HepG2 (cell line): ENCODE measurements at regions not wholly inside any gene's neighbourhood (a gene's known extent, or its start where the extent isn't known, plus 50 kb on each side); places are given as distances from the start of the nearest gene placed in this dataset.
A peak's percentile ranks its signal among the peaks of the same experiment; 100 is the strongest.

Experiments
- ATAC-seq: fragments of 200-7000 bp; cut with Tn5 transposase; 3 replicates; pipeline ENCODE4 v1.9.1; 2020; ENCODE audit warnings: mild to moderate bottlenecking, moderate library complexity
- BruUV-seq: library from RNA; stranded (reverse); fragments of 400-500 nt; replicated peaks from 2 replicates; lab custom pipeline; 2021; lab: Mats Ljungman, UMichigan
- CTCF ChIA-PET: fragments of 300-600 bp; formaldehyde crosslinking; extraction: SDS; loops from one replicate; lab custom pipeline; 2021; ENCODE audit warnings: low total read pairs, inconsistent platforms, low intra/inter-chr PET ratio; lab: Yijun Ruan, JAX
- POLR2A ChIA-PET: fragments of 350-600 bp; sonication (Branson Sonifier 250); formaldehyde crosslinking; loops from one replicate; lab custom pipeline; 2020; ENCODE audit warnings: antibody characterized with exemption, inconsistent platforms; lab: Yijun Ruan, JAX
- DNase-seq: peaks from one replicate; pipeline ENCODE4 v3.0.0-alpha.2; 2015; ENCODE audit warnings: low spot score
- FAIRE-seq: peaks from 3 replicates; lab custom pipeline; 2011; peaks lifted over from hg19 to GRCh38; lab: Jason Lieb, UNC
- H2AFZ ChIP-seq: one replicate; pipeline ENCODE4 v1.6.1; 2011; ENCODE audit warnings: low read length, inconsistent platforms
- H3K27ac ChIP-seq: fragments of 300-600 bp; 3 replicates; pipeline ENCODE4 v1.8.0; 2011; ENCODE audit warnings: mixed run types, mild to moderate bottlenecking, mixed read lengths, low read length, inconsistent platforms; ENCODE audit not compliant: insufficient read depth; ENCODE audit errors: extremely low read length
- H3K27me3 ChIP-seq, 2 experiments: fragments of 200-600 bp in 1 of 2; 2 replicates in 1 of 2; 3 replicates in 1 of 2; pipeline versions ENCODE4 v1.6.0 to v1.8.0; 2011; ENCODE audit warnings: low read length in 2 of 2, mild to moderate bottlenecking in 2 of 2, moderate library complexity in 2 of 2, inconsistent platforms in 1 of 2; ENCODE audit not compliant: insufficient read depth in 2 of 2, control insufficient read depth in 1 of 2
- H3K36me3 ChIP-seq, 2 experiments: fragments of 200-600 bp in 1 of 2; replicated peaks in 1 of 2; 2 replicates in 1 of 2; 3 replicates in 1 of 2; pipeline versions ENCODE4 v1.5.1 to v1.8.0; 2011; ENCODE audit warnings: low read length in 2 of 2, inconsistent platforms in 1 of 2; ENCODE audit not compliant: insufficient read depth in 2 of 2, control insufficient read depth in 1 of 2
- H3K4me1 ChIP-seq: 2 replicates; pipeline ENCODE4 v1.5.1; 2012; ENCODE audit warnings: low read length, inconsistent platforms; ENCODE audit not compliant: insufficient read depth
- H3K4me2 ChIP-seq: 2 replicates; pipeline ENCODE4 v1.6.0; 2011; ENCODE audit warnings: low read depth, low read length, inconsistent platforms
- H3K4me3 ChIP-seq, 3 experiments: fragments of 200-600 bp in 1 of 3; sonication (generic), shearing (Covaris generic) in 1 of 3; replicated peaks in 1 of 3; 2 replicates each; pipeline ENCODE4 v1.5.1; 2011 to 2016; ENCODE audit warnings: low read length in 3 of 3, inconsistent platforms in 2 of 3, low read depth in 2 of 3, mild to moderate bottlenecking in 2 of 3, control low read depth in 1 of 3, mixed read lengths in 1 of 3; ENCODE audit not compliant: insufficient read depth in 1 of 3
- H3K79me2 ChIP-seq: one replicate; pipeline ENCODE4 v1.6.1; 2011; ENCODE audit warnings: low read length, inconsistent platforms; ENCODE audit not compliant: insufficient read depth
- H3K9ac ChIP-seq: 2 replicates; pipeline ENCODE4 v1.6.0; 2011; ENCODE audit warnings: mild to moderate bottlenecking, low read depth, low read length, inconsistent platforms; ENCODE audit not compliant: insufficient read depth
- H3K9me3 ChIP-seq: 2 replicates; pipeline ENCODE4 v1.5.1; 2012; ENCODE audit warnings: mild to moderate bottlenecking, low read length
- H4K20me1 ChIP-seq: 2 replicates; pipeline ENCODE4 v1.6.0; 2011; ENCODE audit warnings: inconsistent platforms, mild to moderate bottlenecking, low read length, moderate library complexity; ENCODE audit not compliant: insufficient read depth
- GLMP ChIP-seq: sonication (generic); formaldehyde crosslinking; IDR thresholded peaks from 2 replicates; pipeline ENCODE4 v1.9.0; 2021; ENCODE audit warnings: missing genetic modification reagents, mild to moderate bottlenecking, borderline replicate concordance
- MAFF ChIP-seq: IDR thresholded peaks from 2 replicates; pipeline ENCODE4 v1.6.1; 2011; ENCODE audit warnings: low read depth, low read length, improper control_type of control experiment
- MAFK ChIP-seq, 2 experiments: IDR thresholded peaks in 1 of 2; conservative IDR thresholded peaks in 1 of 2; 2 replicates each; pipeline ENCODE4 v1.6.1; 2011; ENCODE audit warnings: improper control_type of control experiment in 2 of 2, low read length in 2 of 2
- MZF1 ChIP-seq: sonication (generic); formaldehyde crosslinking; IDR thresholded peaks from 2 replicates; pipeline ENCODE4 v1.8.1; 2023; ENCODE audit warnings: mild to moderate bottlenecking, missing genetic modification reagents, borderline replicate concordance
- NR2C2 ChIP-seq: sonication (generic); formaldehyde crosslinking; IDR thresholded peaks from 2 replicates; pipeline ENCODE4 v1.4.0; 2020; ENCODE audit warnings: missing genetic modification reagents, mild to moderate bottlenecking, moderate library complexity, borderline replicate concordance
- PCBP1 ChIP-seq: fragments of 200-400 bp; formaldehyde crosslinking; IDR thresholded peaks from 2 replicates; pipeline ENCODE4 v1.6.1; 2017; ENCODE audit warnings: mild to moderate bottlenecking, low read depth, low read length, borderline replicate concordance
- POLR2AphosphoS2 ChIP-seq: IDR thresholded peaks from 2 replicates; pipeline ENCODE4 v1.6.1; 2011; ENCODE audit warnings: low read depth, low read length, improper control_type of control experiment
- RBFOX2 ChIP-seq: fragments of 200-400 bp; formaldehyde crosslinking; IDR thresholded peaks from 2 replicates; pipeline ENCODE4 v1.6.1; 2017; ENCODE audit warnings: low read depth, mild to moderate bottlenecking, low read length
- SCMH1 ChIP-seq: sonication (generic); formaldehyde crosslinking; IDR thresholded peaks from 2 replicates; pipeline ENCODE4 v1.9.0; 2021; ENCODE audit warnings: missing genetic modification reagents, mild to moderate bottlenecking, borderline replicate concordance
- SYNCRIP ChIP-seq: fragments of 200-400 bp; formaldehyde crosslinking; IDR thresholded peaks from 2 replicates; pipeline ENCODE4 v1.6.1; 2018; ENCODE audit warnings: mild to moderate bottlenecking, low read depth, low read length; ENCODE audit not compliant: insufficient read depth
- TGIF2 ChIP-seq: IDR thresholded peaks from 2 replicates; pipeline ENCODE4 v1.6.1; 2016; ENCODE audit warnings: control low read depth, missing compliant biosample characterization
- TP53 ChIP-seq: sonication (generic); formaldehyde crosslinking; conservative IDR thresholded peaks from 2 replicates; pipeline ENCODE4 v1.4.0; 2020; ENCODE audit warnings: missing genetic modification reagents
- ZBTB39 ChIP-seq: sonication (generic); formaldehyde crosslinking; IDR thresholded peaks from 2 replicates; pipeline ENCODE4 v1.5.0; 2020; ENCODE audit warnings: missing genetic modification reagents
- ZNF792 ChIP-seq: IDR thresholded peaks from 2 replicates; pipeline ENCODE4 v1.6.1; 2016
- WGBS: methylation state at CpG from one replicate; pipeline ENCODE4 v1.1.6; 2017; ENCODE audit warnings: low lambda C conversion rate; 5-methylcytosine and 5-hydroxymethylcytosine counted together
- in situ Hi-C: cut with HindIII; loops from 2 replicates; pipeline ENCODE4 v1.10.0; 2017; ENCODE audit warnings: low pct_unique_long_range_greater_than_20kb; ENCODE audit not compliant: extremely low pct_ligation_motif_present
- intact Hi-C: fragments of 100-400 bp; cut with micrococcal nuclease; formaldehyde crosslinking; loops from one replicate; pipeline ENCODE4 v1.10.0; 2022; ENCODE audit not compliant: unreplicated experiment
- TF ChIP-seq, protein P1 (sequence below): sonication (generic); formaldehyde crosslinking; IDR thresholded peaks from 2 replicates; pipeline ENCODE4 v1.4.0; 2020; ENCODE audit warnings: missing genetic modification reagents; ENCODE audit errors: not compliant biosample characterization

GRCh38 chr5:175257128-175257846, 186.7 kb downstream of the DRD1 start:
- Histone ChIP-seq H3K9me3 (no peaks in the 10 kb centered on the region), H3K27ac (no peak overlapping the region), H3K4me1 (no peaks in the 10 kb centered on the region), H3K4me3 (no peak overlapping the region), H3K9ac (no peak overlapping the region), H4K20me1 (no peaks in the 10 kb centered on the region), H2AFZ (no peak overlapping the region), H3K27me3 (peaks cover 0 to 10% of the 10 kb centered on the region in 2 experiments; a peak in 2 of 5 replicates), H3K79me2 (no peaks in the 10 kb centered on the region), H3K36me3 (no peaks in the 10 kb centered on the region), H3K4me2 (no peak overlapping the region)
- FAIRE-seq, result no peak
- BruUV-seq, result no TSS peak
- intact Hi-C loops, result no loop called here
- TF ChIP-seq MAFF (0 out of 2 replicates have a peak, but pooled peaks have one; percentile 36), TGIF2 (CRISPR knock-in tag) (no peak), GLMP (CRISPR knock-in tag) (no peak), MAFK (conservative IDR thresholded peaks at IDR 0.05 in 1 of 2, IDR thresholded peaks at IDR 0.05 in 1 of 2; ENCODE audit: low read length in 2 of 2) (peak; percentile 18 to 50; a peak in 3 of 4 replicates), NR2C2 (CRISPR knock-in tag) (no peak)
- no peak for DNase-seq
- ChIA-PET CTCF (no interaction called here), POLR2A (no interaction called here)
- in situ Hi-C loops, result no loop called here
- WGBS, result 2% methylated on average over 4 of the region's 4 CpGs
- no peak for ATAC-seq

DNA sequence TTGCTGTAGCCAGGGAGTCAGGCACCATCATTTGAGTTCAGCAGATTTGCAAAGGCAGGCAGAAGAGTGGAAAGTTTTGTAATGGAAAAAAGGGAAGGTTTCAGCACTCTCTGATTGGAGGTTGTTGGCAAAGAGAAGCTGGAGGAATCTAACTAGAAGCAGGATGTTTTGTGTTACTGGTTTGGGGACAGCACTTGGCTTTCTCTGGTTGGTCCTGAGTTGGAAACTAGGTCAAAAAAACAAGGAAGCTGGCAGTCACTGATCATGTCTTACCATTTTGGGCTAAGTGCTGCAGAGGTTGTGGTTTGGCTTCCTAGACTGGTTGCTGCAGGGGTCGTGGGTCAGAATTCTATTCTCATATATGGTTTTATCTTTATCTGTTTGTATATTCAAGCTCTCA, 189.8 kb downstream of the DRD1 start:
- DNase-seq (no peak), FAIRE-seq (no peak), ATAC-seq (no peak)
- Histone ChIP-seq H3K9ac (no peak overlapping the region), H3K4me3 (no peak overlapping the region), H3K4me2 (no peak overlapping the region), H2AFZ (no peak overlapping the region), H3K27me3 (peaks cover 0 to 13% of the 10 kb centered on the region in 2 experiments; a peak in 2 of 5 replicates), H3K79me2 (no peaks in the 10 kb centered on the region), H3K36me3 (no peaks in the 10 kb centered on the region), H4K20me1 (no peaks in the 10 kb centered on the region), H3K9me3 (no peaks in the 10 kb centered on the region), H3K4me1 (no peaks in the 10 kb centered on the region), H3K27ac (no peak overlapping the region)
- in situ Hi-C loops (no loop called here), intact Hi-C loops (no loop called here)
- BruUV-seq, result no TSS peak
- ChIA-PET CTCF (no interaction called here), POLR2A (no interaction called here)
- WGBS, result 0% methylated on average over 1 of the region's 1 CpG
- TF ChIP-seq ZBTB39 (CRISPR knock-in tag) (no peak), MZF1 (CRISPR knock-in tag) (no peak), RBFOX2 (no peak), ZNF792 (no peak), SYNCRIP (no peak), PCBP1 (no peak), TP53 (CRISPR knock-in tag) (no peak), SCMH1 (CRISPR knock-in tag) (no peak), POLR2AphosphoS2 (no peak)
- TF ChIP-seq, protein P1, sequence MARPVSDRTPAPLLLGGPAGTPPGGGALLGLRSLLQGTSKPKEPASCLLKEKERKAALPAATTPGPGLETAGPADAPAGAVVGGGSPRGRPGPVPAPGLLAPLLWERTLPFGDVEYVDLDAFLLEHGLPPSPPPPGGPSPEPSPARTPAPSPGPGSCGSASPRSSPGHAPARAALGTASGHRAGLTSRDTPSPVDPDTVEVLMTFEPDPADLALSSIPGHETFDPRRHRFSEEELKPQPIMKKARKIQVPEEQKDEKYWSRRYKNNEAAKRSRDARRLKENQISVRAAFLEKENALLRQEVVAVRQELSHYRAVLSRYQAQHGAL, result no peak
